ENCODE measurements at regions not wholly inside any gene's neighbourhood (a gene's known extent, or its start where the extent isn't known, plus 50 kb on each side); places are given as distances from the start of the nearest gene placed in this dataset.

GRCh38 chr2:129201696-129202095 is 777.8 kb upstream of the RAB6C start:
- TF ChIP-seq POLR2A (IDR thresholded peaks at IDR 0.05; ENCODE audit: low read depth, low read length) = no peak
- TF ChIP-seq SPI1 (IDR thresholded peaks at IDR 0.05; ENCODE audit: low read depth, low read length) = no peak
- no peak for TF ChIP-seq POLR2AphosphoS5 (IDR thresholded peaks at IDR 0.05; ENCODE audit: low read depth, low read length)
- TF ChIP-seq PAX5 (IDR thresholded peaks at IDR 0.05; ENCODE audit: insufficient read depth, low read length, severe bottlenecking) = no peak
